ENCODE measurements at regions not wholly inside any gene's neighbourhood (a gene's known extent, or its start where the extent isn't known, plus 50 kb on each side); places are given as distances from the start of the nearest gene placed in this dataset.
"Not testable (repeated sequence)": the region's sequence is repeated elsewhere in the genome, so short reads cannot be mapped to it uniquely, and the experiment has no call there.

DNA sequence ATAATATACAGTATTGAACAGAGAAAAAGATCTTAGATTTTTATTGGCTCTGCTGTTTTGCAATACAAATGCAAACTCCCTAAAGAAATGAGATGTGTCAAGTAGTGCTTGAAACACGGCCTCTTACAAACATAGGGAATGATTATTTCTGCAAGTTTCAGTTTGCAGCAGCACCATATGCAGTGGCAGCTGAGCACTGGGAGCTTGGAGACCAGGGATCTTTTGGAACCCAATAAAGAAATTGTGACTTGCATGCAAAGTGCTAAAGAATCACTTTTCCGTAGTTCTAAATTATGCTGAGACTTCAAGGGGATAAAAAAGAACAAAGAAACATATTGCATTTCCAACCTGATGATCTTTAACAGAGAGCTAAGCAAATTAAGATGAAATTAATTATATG is 674.6 kb upstream of the ZNF608 start:
- H3K9me3 Mint-ChIP-seq, result peaks cover 0 to 6% (median 0%) of the 10 kb centered on the region in 9 donors
- POLR2A ChIA-PET, result no interaction called here
- no peak overlapping the region for H3K4me3 Mint-ChIP-seq
- ATAC-seq, result no peak
- no peak overlapping the region for H3K27ac Mint-ChIP-seq
- DNase-seq, result no peak
- H3K36me3 Mint-ChIP-seq, result no peaks in the 10 kb centered on the region
- no peaks in the 10 kb centered on the region for H3K27me3 Mint-ChIP-seq
- H3K4me1 Mint-ChIP-seq, result no peaks in the 10 kb centered on the region

DNA sequence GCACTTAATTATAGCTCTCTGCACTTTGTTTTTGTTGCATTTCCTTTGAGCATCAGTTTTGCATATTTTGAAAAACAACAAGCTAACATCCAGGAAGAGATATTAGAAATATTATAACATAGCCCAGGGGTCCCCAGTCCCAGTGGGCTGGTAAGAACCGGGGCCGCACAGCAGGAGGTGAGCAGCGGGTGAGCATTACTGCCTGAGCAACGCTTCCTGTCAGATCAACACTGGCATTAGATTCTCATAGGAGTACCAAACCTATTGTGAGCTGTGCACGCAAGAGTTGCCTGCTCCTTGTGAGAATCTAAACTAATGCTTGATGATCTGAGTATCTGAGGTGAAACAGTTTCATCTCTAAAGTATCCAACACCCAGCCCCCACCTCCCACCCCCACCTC is 675.9 kb upstream of the ZNF608 start:
- ATAC-seq (no peak), DNase-seq (no peak)
- no peaks in the 10 kb centered on the region for H3K4me1 Mint-ChIP-seq
- peaks cover 0 to 8% (median 0%) of the 10 kb centered on the region in 9 donors for H3K9me3 Mint-ChIP-seq
- H3K27ac Mint-ChIP-seq, result no peak overlapping the region
- H3K4me3 Mint-ChIP-seq, result no peak overlapping the region
- no peaks in the 10 kb centered on the region for H3K36me3 Mint-ChIP-seq
- POLR2A ChIA-PET, result no interaction called here
- H3K27me3 Mint-ChIP-seq, result no peaks in the 10 kb centered on the region

DNA sequence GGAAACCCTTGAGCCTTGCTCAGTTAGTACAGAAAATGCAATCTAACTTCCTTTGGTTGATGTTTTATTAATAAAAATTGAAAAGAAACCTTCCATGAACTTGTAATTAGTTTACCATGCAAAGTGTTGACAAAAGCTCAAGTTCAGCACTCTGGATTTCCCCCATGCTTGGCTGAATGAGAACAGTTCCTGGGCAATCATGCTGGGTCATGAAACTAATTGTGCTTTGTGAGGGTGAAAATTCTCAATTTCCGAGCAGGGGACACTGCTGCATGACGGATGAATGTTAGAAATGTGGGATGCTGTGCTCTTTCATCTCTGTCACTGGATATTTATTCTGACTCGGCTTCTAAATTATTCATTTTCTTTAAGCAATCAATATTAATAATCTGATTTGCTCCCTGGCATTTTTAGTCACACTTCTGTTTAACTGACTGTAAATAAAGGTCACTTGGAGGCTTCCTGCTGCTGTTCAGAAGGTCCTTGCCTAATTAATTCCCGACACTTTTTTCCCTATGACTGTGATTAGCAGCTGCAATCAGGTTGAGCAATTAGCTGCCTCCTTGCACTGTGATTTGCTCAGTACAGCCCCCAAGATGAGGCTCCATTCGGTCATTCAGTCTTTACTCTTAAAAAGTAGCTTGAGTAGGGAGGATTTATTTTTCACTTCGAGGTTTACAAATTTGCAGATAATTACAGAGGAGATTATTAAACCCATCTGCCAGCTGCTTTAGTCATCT is 678.1 kb upstream of the ZNF608 start:
- Mint-ChIP-seq H3K36me3 (no peaks in the 10 kb centered on the region), H3K4me3 (no peak overlapping the region), H3K27me3 (no peaks in the 10 kb centered on the region), H3K9me3 (peaks cover 0 to 9% (median 0%) of the 10 kb centered on the region in 9 donors), H3K4me1 (no peaks in the 10 kb centered on the region), H3K27ac (no peak overlapping the region)
- ATAC-seq (no peak), DNase-seq (no peak)
- POLR2A ChIA-PET, result no interaction called here

DNA sequence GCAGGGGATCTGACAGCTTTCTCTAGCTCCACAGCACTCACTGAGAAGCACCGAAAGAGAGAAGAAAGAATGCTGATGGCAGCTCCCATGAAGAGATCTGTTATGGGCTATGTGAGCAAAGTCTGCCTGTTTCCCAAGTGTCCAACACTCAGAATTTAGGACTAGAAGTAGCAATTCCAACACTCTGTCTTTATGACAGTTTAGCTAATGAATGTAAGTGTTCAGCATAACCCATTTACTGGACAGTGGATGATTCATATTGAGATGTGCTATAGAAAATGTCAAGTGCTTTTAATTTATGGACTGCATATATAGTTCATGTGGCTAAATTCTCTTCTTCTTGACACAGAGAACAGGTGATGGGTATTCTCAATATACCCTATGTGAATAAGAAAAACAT is 683.1 kb upstream of the ZNF608 start:
- no peaks in the 10 kb centered on the region for H3K36me3 Mint-ChIP-seq
- no peak for ATAC-seq
- DNase-seq, result no peak
- POLR2A ChIA-PET, result no interaction called here
- no peak overlapping the region for H3K27ac Mint-ChIP-seq
- no peaks in the 10 kb centered on the region for H3K27me3 Mint-ChIP-seq
- no peaks in the 10 kb centered on the region for H3K4me1 Mint-ChIP-seq
- H3K4me3 Mint-ChIP-seq, result no peak overlapping the region
- peaks cover 0 to 13% (median 2%) of the 10 kb centered on the region in 9 donors for H3K9me3 Mint-ChIP-seq

DNA sequence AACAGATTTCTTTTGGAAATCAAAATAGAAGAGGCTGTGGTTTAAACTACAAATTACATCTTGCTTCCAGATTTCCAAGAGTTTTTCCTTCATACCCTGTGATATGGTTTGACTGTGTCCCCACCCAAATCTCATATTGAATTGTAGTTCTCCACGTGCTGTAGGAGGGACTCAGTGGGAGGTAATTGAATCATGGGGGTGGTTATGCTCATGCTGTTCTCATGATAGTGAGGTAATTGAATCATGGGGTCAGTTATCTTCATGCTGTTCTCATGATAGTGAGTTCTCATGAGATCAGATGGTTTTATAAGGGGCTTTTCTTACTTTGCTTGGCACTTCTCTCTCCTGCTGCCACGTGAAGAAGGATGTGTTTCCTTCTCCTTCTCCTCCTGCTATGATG is 687.0 kb upstream of the ZNF608 start:
- peaks cover 0 to 12% (median 7%) of the 10 kb centered on the region in 9 donors for H3K9me3 Mint-ChIP-seq
- no peak overlapping the region for H3K4me3 Mint-ChIP-seq
- H3K27me3 Mint-ChIP-seq, result no peaks in the 10 kb centered on the region
- no peaks in the 10 kb centered on the region for H3K36me3 Mint-ChIP-seq
- no peaks in the 10 kb centered on the region for H3K4me1 Mint-ChIP-seq
- no peak overlapping the region for H3K27ac Mint-ChIP-seq
- DNase-seq, result no peak
- POLR2A ChIA-PET, result no interaction called here
- ATAC-seq, result no peak

DNA sequence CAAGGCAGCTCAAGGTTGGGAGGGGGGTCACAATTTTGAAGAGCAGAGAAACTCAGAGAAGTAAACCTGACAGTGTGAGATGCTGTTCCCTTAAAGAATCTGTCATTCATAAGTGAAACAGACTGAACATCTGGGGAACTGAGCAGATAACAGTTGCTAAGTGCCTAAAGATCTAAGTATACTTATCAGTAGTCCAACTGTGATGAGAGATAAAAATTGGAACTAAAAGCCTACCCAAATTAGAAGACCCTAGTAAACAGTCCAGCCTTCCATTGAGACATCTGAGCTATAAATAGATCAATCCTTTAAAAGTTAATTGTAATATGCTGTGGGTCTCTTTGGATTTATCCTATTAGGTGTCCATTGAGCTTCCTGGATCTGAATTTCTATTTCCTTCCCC is 692.8 kb upstream of the ZNF608 start:
- Mint-ChIP-seq H3K4me1 (no peaks in the 10 kb centered on the region), H3K27ac (no peak overlapping the region), H3K4me3 (no peak overlapping the region), H3K27me3 (no peaks in the 10 kb centered on the region), H3K36me3 (peaks cover 0 to 11% (median 0%) of the 10 kb centered on the region in 3 donors), H3K9me3 (peaks cover 14 to 42% (median 30%) of the 10 kb centered on the region in 9 donors)
- no peak for DNase-seq
- POLR2A ChIA-PET, result no interaction called here
- ATAC-seq, result no peak

DNA sequence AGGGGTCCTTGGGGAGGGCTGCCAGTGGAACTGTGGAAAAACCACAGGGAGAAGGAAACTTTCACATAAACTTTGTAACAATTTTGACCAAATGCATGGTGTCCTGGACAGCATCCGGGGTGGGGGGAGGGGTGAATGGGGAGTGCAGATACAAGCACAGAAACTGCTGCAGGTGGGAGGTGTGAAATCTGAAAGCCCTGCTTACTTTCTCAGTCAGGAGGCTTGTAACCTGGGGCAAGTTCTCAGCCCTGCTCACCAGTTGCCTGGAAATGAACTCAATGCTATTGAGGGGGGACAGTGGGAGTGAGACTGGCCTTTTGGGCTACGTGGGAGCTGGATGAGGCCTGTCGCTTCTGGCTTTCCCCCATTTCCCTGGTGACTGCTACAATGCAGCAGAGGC is 694.5 kb upstream of the ZNF608 start:
- Mint-ChIP-seq H3K36me3 (peaks cover 0 to 16% (median 0%) of the 10 kb centered on the region in 3 donors), H3K9me3 (peaks cover 22 to 52% (median 39%) of the 10 kb centered on the region in 9 donors), H3K4me3 (no peak overlapping the region), H3K27me3 (no peaks in the 10 kb centered on the region), H3K4me1 (no peaks in the 10 kb centered on the region), H3K27ac (no peak overlapping the region)
- ATAC-seq (no peak), DNase-seq (no peak)
- POLR2A ChIA-PET, result no interaction called here

DNA sequence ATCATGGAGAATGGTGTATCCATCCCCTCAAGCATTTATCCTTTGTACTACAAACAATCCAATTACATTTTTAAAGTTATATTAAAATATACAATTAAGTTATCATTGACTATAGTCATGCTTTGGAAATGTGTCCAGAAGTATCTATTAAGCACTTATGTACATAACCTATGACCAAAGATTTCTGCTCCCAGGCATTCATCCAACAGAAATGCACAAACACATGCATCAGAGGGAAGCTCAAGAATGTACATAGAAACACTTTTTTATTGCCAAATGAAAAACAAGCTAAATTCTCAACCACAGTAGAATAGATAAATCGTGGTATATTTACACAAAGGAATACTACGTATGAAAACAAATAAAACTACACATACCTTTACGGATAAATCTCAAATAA is 700.5 kb upstream of the ZNF608 start:
- DNase-seq, result no peak
- Mint-ChIP-seq H3K27me3 (no peaks in the 10 kb centered on the region), H3K27ac (no peak overlapping the region), H3K36me3 (peaks cover 0 to 5% (median 0%) of the 10 kb centered on the region in 3 donors), H3K9me3 (peaks cover 10 to 41% (median 21%) of the 10 kb centered on the region in 9 donors), H3K4me1 (no peaks in the 10 kb centered on the region), H3K4me3 (no peak overlapping the region)
- POLR2A ChIA-PET, result no interaction called here
- no peak for ATAC-seq

DNA sequence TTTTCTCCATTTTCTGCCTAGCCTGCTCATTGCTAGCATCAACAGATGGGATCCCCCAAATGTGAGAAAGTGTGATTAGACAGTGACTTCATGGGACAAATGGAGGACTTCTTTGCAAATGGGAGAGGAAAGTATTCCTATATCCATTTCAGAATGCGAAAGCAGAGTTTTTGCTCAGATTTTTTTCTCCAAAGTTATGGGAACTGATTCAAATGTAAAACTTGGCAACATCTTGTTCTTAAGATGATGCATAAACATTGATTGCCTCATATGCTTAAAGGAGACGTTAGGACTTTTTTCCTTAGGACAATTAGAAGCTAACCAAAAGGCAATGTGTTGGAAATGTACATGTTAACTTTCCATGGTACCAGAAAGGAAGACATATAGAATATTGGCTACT is 704.3 kb upstream of the ZNF608 start:
- ATAC-seq (no peak), DNase-seq (no peak)
- no peaks in the 10 kb centered on the region for H3K4me1 Mint-ChIP-seq
- H3K4me3 Mint-ChIP-seq, result no peak overlapping the region
- no peak overlapping the region for H3K27ac Mint-ChIP-seq
- peaks cover 0 to 32% (median 6%) of the 10 kb centered on the region in 9 donors for H3K9me3 Mint-ChIP-seq
- POLR2A ChIA-PET, result no interaction called here
- no peaks in the 10 kb centered on the region for H3K27me3 Mint-ChIP-seq
- no peaks in the 10 kb centered on the region for H3K36me3 Mint-ChIP-seq

DNA sequence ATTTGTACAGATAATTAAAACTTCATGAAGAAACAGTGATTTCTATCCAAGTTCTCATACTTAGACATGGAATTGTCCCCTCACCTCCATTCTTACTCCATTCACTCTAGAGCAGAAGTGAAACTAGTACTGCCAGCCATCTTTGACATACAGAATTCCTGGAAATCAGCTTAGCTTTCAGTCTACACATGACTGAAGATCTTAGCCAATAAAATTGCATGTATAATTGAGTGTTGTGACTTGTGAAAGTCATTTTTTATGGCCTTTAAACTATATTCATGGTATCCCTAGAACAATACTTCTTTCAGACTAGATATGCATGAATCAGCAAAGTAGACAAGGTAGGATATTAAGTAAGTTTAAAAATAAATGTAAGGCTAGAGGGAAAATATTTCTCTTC is 705.2 kb upstream of the ZNF608 start:
- H3K4me1 Mint-ChIP-seq, result no peaks in the 10 kb centered on the region
- peaks cover 3 to 36% (median 6%) of the 10 kb centered on the region in 9 donors for H3K9me3 Mint-ChIP-seq
- H3K36me3 Mint-ChIP-seq, result no peaks in the 10 kb centered on the region
- POLR2A ChIA-PET, result no interaction called here
- ATAC-seq, result no peak
- no peak for DNase-seq
- H3K27me3 Mint-ChIP-seq, result no peaks in the 10 kb centered on the region
- no peak overlapping the region for H3K27ac Mint-ChIP-seq
- no peak overlapping the region for H3K4me3 Mint-ChIP-seq

DNA sequence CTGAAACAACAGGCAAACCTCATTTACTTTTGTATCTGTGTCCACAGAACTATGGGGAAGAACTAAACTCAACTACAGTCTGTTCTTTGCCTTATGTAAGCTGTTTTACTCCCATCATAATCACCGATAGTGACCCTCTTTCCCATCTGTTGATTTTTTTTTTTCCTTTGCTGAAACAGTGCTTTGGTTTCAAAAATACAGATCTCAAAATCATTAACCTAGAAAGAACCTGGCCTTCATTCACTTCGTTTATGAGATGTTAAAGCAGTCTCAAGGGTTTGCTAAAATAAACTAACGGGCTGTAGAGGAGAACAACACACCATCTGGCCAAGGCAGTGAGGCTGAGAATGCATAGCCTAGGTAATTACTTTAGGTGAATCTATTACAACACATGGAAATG is 706.6 kb upstream of the ZNF608 start:
- no peaks in the 10 kb centered on the region for H3K4me1 Mint-ChIP-seq
- H3K36me3 Mint-ChIP-seq, result no peaks in the 10 kb centered on the region
- DNase-seq (no peak), ATAC-seq (no peak)
- POLR2A ChIA-PET, result no interaction called here
- no peak overlapping the region for H3K27ac Mint-ChIP-seq
- H3K27me3 Mint-ChIP-seq, result no peaks in the 10 kb centered on the region
- peaks cover 3 to 44% (median 8%) of the 10 kb centered on the region in 9 donors for H3K9me3 Mint-ChIP-seq
- no peak overlapping the region for H3K4me3 Mint-ChIP-seq

DNA sequence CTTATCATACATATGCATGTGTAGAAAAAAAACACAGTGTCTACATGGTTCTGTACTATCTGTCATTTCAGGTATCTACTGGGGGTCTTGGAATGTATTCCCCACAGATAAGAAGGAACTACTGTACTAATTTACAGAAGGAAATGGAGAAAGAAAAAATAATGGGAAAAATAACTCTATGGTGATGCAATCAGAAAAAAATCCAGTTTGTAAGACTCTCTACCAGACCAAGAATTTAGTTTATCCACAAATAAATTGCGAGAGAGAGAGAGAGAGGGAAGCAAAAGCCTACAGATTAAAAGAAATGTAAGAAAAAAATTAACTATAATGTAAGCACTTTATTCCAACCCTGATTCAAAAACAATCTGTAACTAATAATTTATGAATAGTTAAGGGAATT is 708.6 kb upstream of the ZNF608 start:
- Mint-ChIP-seq H3K27me3 (no peaks in the 10 kb centered on the region), H3K36me3 (no peaks in the 10 kb centered on the region), H3K4me3 (no peak overlapping the region), H3K4me1 (no peaks in the 10 kb centered on the region), H3K27ac (no peak overlapping the region), H3K9me3 (peaks cover 4 to 46% (median 10%) of the 10 kb centered on the region in 9 donors)
- POLR2A ChIA-PET, result no interaction called here
- ATAC-seq (no peak), DNase-seq (no peak)

DNA sequence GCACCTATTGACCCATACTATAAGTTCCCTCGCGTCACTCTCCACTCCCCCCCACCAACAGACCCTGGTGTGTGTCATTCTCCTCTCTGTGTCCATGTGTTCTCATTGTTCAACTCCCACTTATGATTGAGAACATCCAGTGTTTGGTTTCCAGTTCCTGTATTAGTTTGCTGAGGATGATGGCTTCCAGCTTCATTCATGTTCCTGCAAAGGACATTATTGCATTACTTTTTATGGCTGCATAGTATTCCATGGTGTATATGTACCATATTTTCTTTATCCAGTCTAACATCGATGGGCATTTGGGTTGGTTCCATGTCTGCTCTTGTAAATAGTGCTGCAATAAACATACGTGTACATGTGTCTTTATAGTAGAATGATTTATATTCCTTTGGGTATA is 709.6 kb upstream of the ZNF608 start:
- POLR2A ChIA-PET, result not testable (repeated sequence)

DNA sequence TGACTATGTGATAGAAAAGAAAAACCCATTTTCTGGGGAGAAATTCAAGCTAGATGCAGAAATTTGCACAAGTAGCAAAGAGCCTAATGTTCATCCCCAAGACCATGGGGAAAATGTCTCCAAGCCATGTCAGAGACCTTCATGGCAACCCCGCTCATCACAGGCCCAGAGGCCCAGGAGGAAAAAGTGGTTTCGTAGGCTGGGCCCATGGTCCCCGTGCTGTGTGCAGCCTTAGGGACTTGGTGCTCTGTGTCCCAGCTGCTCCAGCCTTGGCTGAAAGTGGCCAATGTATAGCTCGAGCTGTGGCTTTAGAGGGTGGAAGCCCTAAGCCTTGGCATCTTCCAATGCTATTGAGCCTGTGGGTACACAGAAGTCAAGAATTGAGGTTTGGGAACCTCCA is 711.2 kb upstream of the ZNF608 start:
- POLR2A ChIA-PET, result no interaction called here
- Mint-ChIP-seq H3K4me1 (no peaks in the 10 kb centered on the region), H3K27ac (no peak overlapping the region), H3K36me3 (no peaks in the 10 kb centered on the region), H3K9me3 (peaks cover 5 to 43% (median 11%) of the 10 kb centered on the region in 9 donors), H3K27me3 (no peaks in the 10 kb centered on the region), H3K4me3 (no peak overlapping the region)
- no peak for ATAC-seq
- DNase-seq, result no peak

More for the DNA sequence above, 709.6 kb upstream of the ZNF608 start:
- ATAC-seq, H3K27me3 Mint-ChIP-seq, H3K4me1 Mint-ChIP-seq, H3K36me3 Mint-ChIP-seq, H3K4me3 Mint-ChIP-seq, DNase-seq, H3K27ac Mint-ChIP-seq: not testable (repeated sequence)
- H3K9me3 Mint-ChIP-seq, result peaks cover 5 to 43% (median 11%) of the 10 kb centered on the region in 9 donors
